ENCODE measurements at regions not wholly inside any gene's neighbourhood (a gene's known extent, or its start where the extent isn't known, plus 50 kb on each side); places are given as distances from the start of the nearest gene placed in this dataset.

DNA sequence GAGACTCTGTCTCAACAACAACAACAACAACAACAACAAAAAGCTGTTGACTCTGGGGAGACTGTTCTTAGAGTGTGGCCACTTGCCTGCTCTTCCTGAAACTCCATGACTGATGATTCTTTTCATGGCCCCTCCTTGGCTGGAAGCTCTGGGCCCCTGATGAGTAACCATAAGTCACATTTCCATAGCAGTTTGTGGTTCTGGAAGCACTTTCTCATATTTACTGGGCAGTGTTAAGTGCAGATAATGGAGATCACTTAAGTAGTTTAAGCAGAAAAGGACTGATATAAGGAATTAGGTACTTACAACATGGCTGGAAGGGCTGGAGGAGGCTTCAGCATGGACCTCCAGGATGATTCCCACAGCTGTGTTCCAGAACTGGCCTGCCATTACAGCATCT is 147.3 kb upstream of the DLX2 start:
- no peak for TF ChIP-seq SUZ12 (IDR thresholded peaks at IDR 0.05; ENCODE audit: extremely low read depth, insufficient read depth, insufficient read length)
- no peak for TF ChIP-seq YY1 (IDR thresholded peaks at IDR 0.05; ENCODE audit: insufficient read depth, insufficient read length)
- no peak for TF ChIP-seq ZNF274 (IDR thresholded peaks at IDR 0.05; ENCODE audit: low read depth, low read length)

All from NT2/D1 (cell line).